Uterus (tissue), 2 donors: ENCODE measurements at regions not wholly inside any gene's neighbourhood (a gene's known extent, or its start where the extent isn't known, plus 50 kb on each side); places are given as distances from the start of the nearest gene placed in this dataset.

ENCODE experiments used
- POLR2A ChIP-seq, 2 donors: fragments of 450-650 bp; IDR thresholded peaks; one replicate each; pipeline ENCODE4 v1.6.1; 2016; ENCODE audit warnings: antibody characterized with exemption in 2 of 2, mild to moderate bottlenecking in 1 of 2, moderate library complexity in 1 of 2
- TF ChIP-seq, protein P1 (sequence below), 4 experiments: fragments of 200-600 bp in 2 of 4; fragments of 450-650 bp in 2 of 4; sonication (generic) in 2 of 4; IDR thresholded peaks; one replicate each; pipeline ENCODE4 v1.5.1; 2016 to 2019; ENCODE audit warnings: antibody characterized with exemption in 4 of 4, mild to moderate bottlenecking in 2 of 4, moderate library complexity in 1 of 4

DNA sequence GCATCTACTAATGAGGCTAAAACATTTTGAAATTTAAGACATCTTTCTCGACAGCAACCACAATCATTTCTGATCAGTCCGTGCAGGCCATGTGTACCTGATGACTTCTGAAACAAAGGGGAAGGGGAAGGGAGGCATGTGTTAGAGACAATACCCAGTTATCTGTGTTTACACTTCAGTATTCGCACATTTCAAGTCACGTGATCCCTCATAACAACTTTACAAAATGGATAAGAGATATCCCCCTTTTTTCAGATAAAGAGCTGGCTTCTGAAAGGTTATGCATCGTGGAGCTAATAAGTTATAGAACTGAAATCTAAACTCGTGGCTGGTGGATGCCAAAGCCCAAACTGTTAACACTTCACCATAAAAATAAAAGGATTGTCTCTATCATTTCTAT, 175.7 kb downstream of the CHRM3 start:
- TF ChIP-seq, protein P1, sequence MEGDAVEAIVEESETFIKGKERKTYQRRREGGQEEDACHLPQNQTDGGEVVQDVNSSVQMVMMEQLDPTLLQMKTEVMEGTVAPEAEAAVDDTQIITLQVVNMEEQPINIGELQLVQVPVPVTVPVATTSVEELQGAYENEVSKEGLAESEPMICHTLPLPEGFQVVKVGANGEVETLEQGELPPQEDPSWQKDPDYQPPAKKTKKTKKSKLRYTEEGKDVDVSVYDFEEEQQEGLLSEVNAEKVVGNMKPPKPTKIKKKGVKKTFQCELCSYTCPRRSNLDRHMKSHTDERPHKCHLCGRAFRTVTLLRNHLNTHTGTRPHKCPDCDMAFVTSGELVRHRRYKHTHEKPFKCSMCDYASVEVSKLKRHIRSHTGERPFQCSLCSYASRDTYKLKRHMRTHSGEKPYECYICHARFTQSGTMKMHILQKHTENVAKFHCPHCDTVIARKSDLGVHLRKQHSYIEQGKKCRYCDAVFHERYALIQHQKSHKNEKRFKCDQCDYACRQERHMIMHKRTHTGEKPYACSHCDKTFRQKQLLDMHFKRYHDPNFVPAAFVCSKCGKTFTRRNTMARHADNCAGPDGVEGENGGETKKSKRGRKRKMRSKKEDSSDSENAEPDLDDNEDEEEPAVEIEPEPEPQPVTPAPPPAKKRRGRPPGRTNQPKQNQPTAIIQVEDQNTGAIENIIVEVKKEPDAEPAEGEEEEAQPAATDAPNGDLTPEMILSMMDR (IDR thresholded peaks at IDR 0.05) = no peak
- no peak for TF ChIP-seq POLR2A (IDR thresholded peaks at IDR 0.05)
